ENCODE measurements at regions not wholly inside any gene's neighbourhood (a gene's known extent, or its start where the extent isn't known, plus 50 kb on each side); places are given as distances from the start of the nearest gene placed in this dataset.

- H3K9me3 ChIP-seq (ENCODE audit: low read depth, low read length), result no peaks in the 10 kb centered on the region
- no peak overlapping the region for H3K27ac ChIP-seq
- H3K9ac ChIP-seq (ENCODE audit: insufficient read length), result no peak overlapping the region
- DNase-seq (ENCODE audit: low read depth, low spot score), result no peak
- no peaks in the 10 kb centered on the region for H3K36me3 ChIP-seq (ENCODE audit: insufficient read depth, low read length)
- no peak overlapping the region for H3K4me3 ChIP-seq
- TF ChIP-seq FOXP2 (optimal IDR thresholded peaks at IDR 0.05; ENCODE audit: control extremely low read depth, extremely low read length, insufficient read depth), result no peak
- no peak for TF ChIP-seq EZH2 (IDR thresholded peaks at IDR 0.05)
- TF ChIP-seq POLR2AphosphoS5 (IDR thresholded peaks at IDR 0.05; ENCODE audit: borderline replicate concordance, low read depth, low read length), result no peak
Observed at GRCh38 chr5:98500811-98501210, 272.7 kb upstream of the RGMB start.

- Histone ChIP-seq H3K27ac (no peak overlapping the region), H3K9ac (ENCODE audit: insufficient read length) (no peak overlapping the region), H3K4me3 (no peak overlapping the region), H3K9me3 (ENCODE audit: low read depth, low read length) (no peaks in the 10 kb centered on the region), H3K36me3 (ENCODE audit: insufficient read depth, low read length) (no peaks in the 10 kb centered on the region)
- DNase-seq (ENCODE audit: low read depth, low spot score), result no peak
- no peak for TF ChIP-seq POLR2AphosphoS5 (IDR thresholded peaks at IDR 0.05; ENCODE audit: borderline replicate concordance, low read depth, low read length)
- TF ChIP-seq FOXP2 (optimal IDR thresholded peaks at IDR 0.05; ENCODE audit: control extremely low read depth, extremely low read length, insufficient read depth), result no peak
- no peak for TF ChIP-seq EZH2 (IDR thresholded peaks at IDR 0.05)
Observed at GRCh38 chr5:98503616-98504015, 269.8 kb upstream of the RGMB start.

- H3K9ac ChIP-seq (ENCODE audit: insufficient read length), result no peak overlapping the region
- DNase-seq (ENCODE audit: low read depth, low spot score), result no peak
- no peak overlapping the region for H3K4me3 ChIP-seq
- no peaks in the 10 kb centered on the region for H3K9me3 ChIP-seq (ENCODE audit: low read depth, low read length)
- no peaks in the 10 kb centered on the region for H3K36me3 ChIP-seq (ENCODE audit: insufficient read depth, low read length)
- H3K27ac ChIP-seq, result no peak overlapping the region
- no peak for TF ChIP-seq EZH2 (IDR thresholded peaks at IDR 0.05)
- TF ChIP-seq POLR2AphosphoS5 (IDR thresholded peaks at IDR 0.05; ENCODE audit: borderline replicate concordance, low read depth, low read length), result no peak
- TF ChIP-seq FOXP2 (optimal IDR thresholded peaks at IDR 0.05; ENCODE audit: control extremely low read depth, extremely low read length, insufficient read depth), result no peak
Observed at GRCh38 chr5:98504505-98504904, 269.0 kb upstream of the RGMB start.

- Histone ChIP-seq H3K9me3 (ENCODE audit: low read depth, low read length) (no peaks in the 10 kb centered on the region), H3K36me3 (ENCODE audit: insufficient read depth, low read length) (no peaks in the 10 kb centered on the region), H3K27ac (no peak overlapping the region), H3K9ac (ENCODE audit: insufficient read length) (no peak overlapping the region), H3K4me3 (no peak overlapping the region)
- DNase-seq (ENCODE audit: low read depth, low spot score), result no peak
- TF ChIP-seq EZH2 (IDR thresholded peaks at IDR 0.05), result no peak
- TF ChIP-seq POLR2AphosphoS5 (IDR thresholded peaks at IDR 0.05; ENCODE audit: borderline replicate concordance, low read depth, low read length), result no peak
Observed at GRCh38 chr5:98510143-98510985, 263.1 kb upstream of the RGMB start.

- Histone ChIP-seq H3K4me3 (no peak overlapping the region), H3K9me3 (ENCODE audit: low read depth, low read length) (no peaks in the 10 kb centered on the region), H3K36me3 (ENCODE audit: insufficient read depth, low read length) (no peaks in the 10 kb centered on the region), H3K27ac (no peak overlapping the region), H3K9ac (ENCODE audit: insufficient read length) (no peak overlapping the region)
- DNase-seq (ENCODE audit: low read depth, low spot score), result no peak
- TF ChIP-seq POLR2AphosphoS5 (IDR thresholded peaks at IDR 0.05; ENCODE audit: borderline replicate concordance, low read depth, low read length), result no peak
- TF ChIP-seq EZH2 (IDR thresholded peaks at IDR 0.05), result no peak
- no peak for TF ChIP-seq FOXP2 (optimal IDR thresholded peaks at IDR 0.05; ENCODE audit: control extremely low read depth, extremely low read length, insufficient read depth)
Observed at GRCh38 chr5:98513380-98513779, 260.1 kb upstream of the RGMB start.

- no peak for DNase-seq (ENCODE audit: low read depth, low spot score)
- no peak overlapping the region for H3K27ac ChIP-seq
- no peak overlapping the region for H3K4me3 ChIP-seq
- no peak overlapping the region for H3K9ac ChIP-seq (ENCODE audit: insufficient read length)
- no peaks in the 10 kb centered on the region for H3K36me3 ChIP-seq (ENCODE audit: insufficient read depth, low read length)
- TF ChIP-seq POLR2AphosphoS5 (IDR thresholded peaks at IDR 0.05; ENCODE audit: borderline replicate concordance, low read depth, low read length) (no peak), FOXP2 (optimal IDR thresholded peaks at IDR 0.05; ENCODE audit: control extremely low read depth, extremely low read length, insufficient read depth) (no peak), EZH2 (IDR thresholded peaks at IDR 0.05) (no peak)
- H3K9me3 ChIP-seq (ENCODE audit: low read depth, low read length), result no peaks in the 10 kb centered on the region
Observed at GRCh38 chr5:98514215-98514614, 259.2 kb upstream of the RGMB start.

- no peak overlapping the region for H3K27ac ChIP-seq
- no peaks in the 10 kb centered on the region for H3K36me3 ChIP-seq (ENCODE audit: insufficient read depth, low read length)
- no peak for DNase-seq (ENCODE audit: low read depth, low spot score)
- H3K9me3 ChIP-seq (ENCODE audit: low read depth, low read length), result no peaks in the 10 kb centered on the region
- no peak overlapping the region for H3K9ac ChIP-seq (ENCODE audit: insufficient read length)
- TF ChIP-seq EZH2 (IDR thresholded peaks at IDR 0.05) (no peak), FOXP2 (optimal IDR thresholded peaks at IDR 0.05; ENCODE audit: control extremely low read depth, extremely low read length, insufficient read depth) (no peak), POLR2AphosphoS5 (IDR thresholded peaks at IDR 0.05; ENCODE audit: borderline replicate concordance, low read depth, low read length) (no peak)
- H3K4me3 ChIP-seq, result no peak overlapping the region
Observed at GRCh38 chr5:98516701-98517100, 256.8 kb upstream of the RGMB start.

GRCh38 chr5:98517560-98518366 is 255.7 kb upstream of the RGMB start:
- Histone ChIP-seq H3K9me3 (ENCODE audit: low read depth, low read length) (no peaks in the 10 kb centered on the region), H3K4me3 (no peak overlapping the region), H3K36me3 (ENCODE audit: insufficient read depth, low read length) (no peaks in the 10 kb centered on the region), H3K9ac (ENCODE audit: insufficient read length) (no peak overlapping the region), H3K27ac (no peak overlapping the region)
- DNase-seq (ENCODE audit: low read depth, low spot score), result no peak
- no peak for TF ChIP-seq POLR2AphosphoS5 (IDR thresholded peaks at IDR 0.05; ENCODE audit: borderline replicate concordance, low read depth, low read length)
- no peak for TF ChIP-seq EZH2 (IDR thresholded peaks at IDR 0.05)
- TF ChIP-seq FOXP2 (optimal IDR thresholded peaks at IDR 0.05; ENCODE audit: control extremely low read depth, extremely low read length, insufficient read depth), result no peak

Measured in SK-N-MC (cell line).